NCI-H2107 treated with DMSO at 0.1 percent for 48 hours (cell line): ENCODE measurements at regions not wholly inside any gene's neighbourhood (a gene's known extent, or its start where the extent isn't known, plus 50 kb on each side); places are given as distances from the start of the nearest gene placed in this dataset.
"Not testable (repeated sequence)": the region's sequence is repeated elsewhere in the genome, so short reads cannot be mapped to it uniquely, and the experiment has no call there.

ENCODE experiments used
- DNase-seq: peaks from one replicate; lab custom pipeline; 2025; ENCODE audit not compliant: unreplicated experiment; lab: John Stamatoyannopoulos, UW

- no peak for DNase-seq
Observed at GRCh38 chr5:102663749-102664530, 91.2 kb upstream of the PAM start.

GRCh38 chr5:102664616-102665335 lies 90.3 kb upstream of the PAM start:
- DNase-seq: no peak

- no peak for DNase-seq
Observed at GRCh38 chr5:102666164-102666946, 88.8 kb upstream of the PAM start.

- peak; percentile 43 for DNase-seq
Observed at GRCh38 chr5:102668220-102668932, 86.7 kb upstream of the PAM start.

GRCh38 chr5:102670224-102670836 lies 84.8 kb upstream of the PAM start:
- no peak for DNase-seq

- not testable (repeated sequence) for DNase-seq
Observed at GRCh38 chr5:102671033-102671734, 83.9 kb upstream of the PAM start.

- DNase-seq: no peak
Observed at GRCh38 chr5:102678267-102679058, 76.6 kb upstream of the PAM start.

- DNase-seq: peak; percentile 46
Observed at GRCh38 chr5:102681403-102681983, 73.6 kb upstream of the PAM start.

GRCh38 chr5:102682101-102682647 lies 72.9 kb upstream of the PAM start:
- DNase-seq: no peak

- DNase-seq: not testable (repeated sequence)
Observed at GRCh38 chr5:102688076-102688475, 67.0 kb upstream of the PAM start.

- DNase-seq: not testable (repeated sequence)
Observed at GRCh38 chr5:102688581-102689342, 66.3 kb upstream of the PAM start.

GRCh38 chr5:102690910-102691309 lies 64.2 kb upstream of the PAM start:
- no peak for DNase-seq

GRCh38 chr5:102691434-102691833 lies 63.7 kb upstream of the PAM start:
- DNase-seq: no peak

- DNase-seq: peak; percentile 19
Observed at GRCh38 chr5:102700120-102700831, 54.8 kb upstream of the PAM start.

GRCh38 chr5:102700916-102701315 lies 54.2 kb upstream of the PAM start:
- no peak for DNase-seq

GRCh38 chr5:102701748-102702147 lies 53.4 kb upstream of the PAM start:
- DNase-seq: no peak
